ENCODE measurements at regions not wholly inside any gene's neighbourhood (a gene's known extent, or its start where the extent isn't known, plus 50 kb on each side); places are given as distances from the start of the nearest gene placed in this dataset.

- no peak for DNase-seq (ENCODE audit: low spot score)
Measured at GRCh38 chr10:42973870-42974692, 102.8 kb upstream of the RET start.

- DNase-seq (ENCODE audit: low spot score): no peak
Measured at GRCh38 chr10:42974693-42975002, 102.2 kb upstream of the RET start.

GRCh38 chr10:42975005-42975493 is 101.8 kb upstream of the RET start:
- no peak for DNase-seq (ENCODE audit: low spot score)

GRCh38 chr10:42975558-42976340 is 101.1 kb upstream of the RET start:
- no peak for DNase-seq (ENCODE audit: low spot score)

GRCh38 chr10:42976351-42977031 is 100.4 kb upstream of the RET start:
- no peak for DNase-seq (ENCODE audit: low spot score)

- DNase-seq (ENCODE audit: low spot score): no peak
Measured at GRCh38 chr10:42977032-42977416, 99.8 kb upstream of the RET start.

- no peak for DNase-seq (ENCODE audit: low spot score)
Measured at GRCh38 chr10:42979181-42979580, 97.7 kb upstream of the RET start.

GRCh38 chr10:42979721-42980467 is 97.0 kb upstream of the RET start:
- DNase-seq (ENCODE audit: low spot score): no peak

GRCh38 chr10:42980553-42981357 is 96.1 kb upstream of the RET start:
- DNase-seq (ENCODE audit: low spot score): no peak

- no peak for DNase-seq (ENCODE audit: low spot score)
Measured at GRCh38 chr10:42981358-42982236, 95.3 kb upstream of the RET start.

GRCh38 chr10:42982891-42983506 is 93.9 kb upstream of the RET start:
- no peak for DNase-seq (ENCODE audit: low spot score)

GRCh38 chr10:42983591-42983990 is 93.3 kb upstream of the RET start:
- DNase-seq (ENCODE audit: low spot score): no peak

- no peak for DNase-seq (ENCODE audit: low spot score)
Measured at GRCh38 chr10:42984035-42984610, 92.7 kb upstream of the RET start.

GRCh38 chr10:42984761-42985325 is 92.0 kb upstream of the RET start:
- DNase-seq (ENCODE audit: low spot score): no peak

GRCh38 chr10:42985436-42986316 is 91.2 kb upstream of the RET start:
- DNase-seq (ENCODE audit: low spot score): no peak

- peak; percentile 8 for DNase-seq (ENCODE audit: low spot score)
Measured at GRCh38 chr10:42986633-42987032, 90.2 kb upstream of the RET start.

GRCh38 chr10:42987121-42987541 is 89.7 kb upstream of the RET start:
- no peak for DNase-seq (ENCODE audit: low spot score)

GRCh38 chr10:42987575-42987974 is 89.3 kb upstream of the RET start:
- DNase-seq (ENCODE audit: low spot score): no peak
